Calu3 (cell line): ENCODE measurements at regions not wholly inside any gene's neighbourhood (a gene's known extent, or its start where the extent isn't known, plus 50 kb on each side); places are given as distances from the start of the nearest gene placed in this dataset.

Experiments used
- BruUV-seq: library from RNA; stranded (reverse); fragments of 400-500 nt; replicated peaks from 2 replicates; lab custom pipeline; 2021; lab: Mats Ljungman, UMichigan
- CTCF ChIA-PET: fragments of 300-600 bp; sonication (Branson Sonifier 250); formaldehyde crosslinking; loops from one replicate; lab custom pipeline; 2022; ENCODE audit warnings: antibody characterized with exemption; lab: Charles Lee
- DNase-seq: peaks from one replicate; pipeline ENCODE4 v3.0.0; 2022
- H3K27ac Mint-ChIP-seq: one replicate; pipeline ENCODE4 v1.8.0; 2022; ENCODE audit warnings: mixed read lengths; ENCODE audit not compliant: unreplicated experiment
- H3K27me3 Mint-ChIP-seq: one replicate; pipeline ENCODE4 v1.8.0; 2022; ENCODE audit warnings: mixed read lengths; ENCODE audit not compliant: unreplicated experiment
- H3K36me3 Mint-ChIP-seq: one replicate; pipeline ENCODE4 v1.8.0; 2022; ENCODE audit warnings: mild to moderate bottlenecking, moderate library complexity, mixed read lengths; ENCODE audit not compliant: insufficient read depth, unreplicated experiment
- H3K4me1 Mint-ChIP-seq: one replicate; pipeline ENCODE4 v1.8.0; 2022; ENCODE audit warnings: mild to moderate bottlenecking, low read depth, mixed read lengths; ENCODE audit not compliant: unreplicated experiment
- H3K4me3 Mint-ChIP-seq: one replicate; pipeline ENCODE4 v1.8.0; 2022; ENCODE audit warnings: mild to moderate bottlenecking, low read depth, moderate library complexity, mixed read lengths; ENCODE audit not compliant: unreplicated experiment
- H3K9me3 Mint-ChIP-seq: one replicate; pipeline ENCODE4 v1.8.0; 2022; ENCODE audit warnings: low read depth, mixed read lengths; ENCODE audit not compliant: unreplicated experiment
- CTCF ChIP-seq: fragments of 200-600 bp; IDR thresholded peaks from one replicate; pipeline ENCODE4 v1.8.0; 2022; ENCODE audit warnings: antibody characterized with exemption; ENCODE audit not compliant: unreplicated experiment
- intact Hi-C: fragments of 100-400 bp; cut with micrococcal nuclease; formaldehyde crosslinking; loops from one replicate; pipeline ENCODE4 v1.10.0; 2022; ENCODE audit not compliant: unreplicated experiment

- no peak for DNase-seq
- Mint-ChIP-seq H3K36me3 (no peaks in the 10 kb centered on the region), H3K4me1 (peaks cover 10% of the 10 kb centered on the region), H3K27ac (no peak overlapping the region), H3K27me3 (no peaks in the 10 kb centered on the region), H3K4me3 (no peak overlapping the region), H3K9me3 (peaks cover 2% of the 10 kb centered on the region)
- CTCF ChIA-PET = no interaction called here
- no TSS peak for BruUV-seq
- intact Hi-C loops = no loop called here
- TF ChIP-seq CTCF = no peak
These were observed 116.2 kb downstream of the LCA5 start for GRCh38 chr6:79421001-79421411.

- no TSS peak for BruUV-seq
- intact Hi-C loops = no loop called here
- TF ChIP-seq CTCF = no peak
- CTCF ChIA-PET = no interaction called here
- H3K27me3 Mint-ChIP-seq = no peaks in the 10 kb centered on the region
- H3K27ac Mint-ChIP-seq = no peak overlapping the region
- peaks cover 13% of the 10 kb centered on the region for H3K4me1 Mint-ChIP-seq
- DNase-seq = no peak
- H3K36me3 Mint-ChIP-seq = no peaks in the 10 kb centered on the region
- H3K4me3 Mint-ChIP-seq = no peak overlapping the region
- peaks cover 2% of the 10 kb centered on the region for H3K9me3 Mint-ChIP-seq
These were observed 117.2 kb downstream of the LCA5 start for GRCh38 chr6:79420054-79420453.

GRCh38 chr6:79416931-79417330 is 120.3 kb downstream of the LCA5 start:
- peaks cover 16% of the 10 kb centered on the region for H3K4me1 Mint-ChIP-seq
- no peak overlapping the region for H3K27ac Mint-ChIP-seq
- intact Hi-C loops = no loop called here
- no TSS peak for BruUV-seq
- H3K27me3 Mint-ChIP-seq = no peaks in the 10 kb centered on the region
- peaks cover 2% of the 10 kb centered on the region for H3K9me3 Mint-ChIP-seq
- no peak for TF ChIP-seq CTCF
- no peak overlapping the region for H3K4me3 Mint-ChIP-seq
- CTCF ChIA-PET = no interaction called here
- DNase-seq = no peak
- H3K36me3 Mint-ChIP-seq = no peaks in the 10 kb centered on the region

GRCh38 chr6:79413562-79414002 is 123.6 kb downstream of the LCA5 start:
- no TSS peak for BruUV-seq
- no peaks in the 10 kb centered on the region for H3K27me3 Mint-ChIP-seq
- H3K4me1 Mint-ChIP-seq = peaks cover 14% of the 10 kb centered on the region
- H3K36me3 Mint-ChIP-seq = no peaks in the 10 kb centered on the region
- DNase-seq = no peak
- no peaks in the 10 kb centered on the region for H3K9me3 Mint-ChIP-seq
- intact Hi-C loops = no loop called here
- no peak overlapping the region for H3K4me3 Mint-ChIP-seq
- no peak overlapping the region for H3K27ac Mint-ChIP-seq
- CTCF ChIA-PET = no interaction called here
- TF ChIP-seq CTCF = no peak
